ENCODE measurements at regions not wholly inside any gene's neighbourhood (a gene's known extent, or its start where the extent isn't known, plus 50 kb on each side); places are given as distances from the start of the nearest gene placed in this dataset.

- no peaks in the 10 kb centered on the region for H3K9me2 ChIP-seq (replicated peaks; ENCODE audit: insufficient read depth, low read length)
- H2AFZ ChIP-seq (ENCODE audit: low read depth, low read length, severe bottlenecking), result no peak overlapping the region
- TF ChIP-seq CTCF (IDR thresholded peaks at IDR 0.05; ENCODE audit: insufficient read depth, low read length, poor library complexity, severe bottlenecking), result no peak
- TF ChIP-seq EZH2phosphoT487 (conservative IDR thresholded peaks at IDR 0.05; ENCODE audit: low read length), result no peak
Observed at GRCh38 chr7:19442016-19442785, 266.6 kb downstream of the POLR1F start.

GRCh38 chr7:19439517-19439916, 269.3 kb downstream of the POLR1F start:
- Histone ChIP-seq H3F3A (ENCODE audit: insufficient read depth) (no peaks in the 10 kb centered on the region), H3K27ac (ENCODE audit: low read depth, low read length) (no peak overlapping the region), H3K9me3 (ENCODE audit: insufficient read depth, low read length) (no peaks in the 10 kb centered on the region), H4K20me1 (ENCODE audit: low read depth, low read length) (no peaks in the 10 kb centered on the region; the same call in 1 of the 2 replicates), H3K4me2 (ENCODE audit: low read depth, low read length, poor library complexity, severe bottlenecking) (no peak overlapping the region), H3K79me2 (ENCODE audit: insufficient read depth, low read length) (no peaks in the 10 kb centered on the region), H3K4me3 (ENCODE audit: insufficient read depth, low read length, poor library complexity, severe bottlenecking) (no peak overlapping the region), H3K27me3 (ENCODE audit: low read length) (no peaks in the 10 kb centered on the region), H3K9me2 (replicated peaks; ENCODE audit: insufficient read depth, low read length) (no peaks in the 10 kb centered on the region), H2AFZ (ENCODE audit: low read depth, low read length, severe bottlenecking) (no peak overlapping the region), H3K9ac (ENCODE audit: low read length) (no peak overlapping the region), H3K36me3 (ENCODE audit: low read length) (no peaks in the 10 kb centered on the region)
- TF ChIP-seq EZH2phosphoT487 (conservative IDR thresholded peaks at IDR 0.05; ENCODE audit: low read length) (no peak), CTCF (IDR thresholded peaks at IDR 0.05; ENCODE audit: insufficient read depth, low read length, poor library complexity, severe bottlenecking) (no peak)

More at GRCh38 chr7:19442016-19442785, 266.6 kb downstream of the POLR1F start:
- Histone ChIP-seq H3K36me3 (ENCODE audit: low read length) (no peaks in the 10 kb centered on the region), H4K20me1 (ENCODE audit: low read depth, low read length) (no peaks in the 10 kb centered on the region), H3K4me2 (ENCODE audit: low read depth, low read length, poor library complexity, severe bottlenecking) (no peak overlapping the region), H3K9ac (ENCODE audit: low read length) (no peak overlapping the region), H3K79me2 (ENCODE audit: insufficient read depth, low read length) (no peaks in the 10 kb centered on the region), H3K4me3 (ENCODE audit: insufficient read depth, low read length, poor library complexity, severe bottlenecking) (no peak overlapping the region), H3K9me3 (ENCODE audit: insufficient read depth, low read length) (no peaks in the 10 kb centered on the region), H3K27ac (ENCODE audit: low read depth, low read length) (no peak overlapping the region), H3F3A (ENCODE audit: insufficient read depth) (no peaks in the 10 kb centered on the region), H3K27me3 (ENCODE audit: low read length) (no peaks in the 10 kb centered on the region)

- Histone ChIP-seq H3K9me3 (ENCODE audit: insufficient read depth, low read length) (no peaks in the 10 kb centered on the region), H4K20me1 (ENCODE audit: low read depth, low read length) (no peaks in the 10 kb centered on the region; the same call in 1 of the 2 replicates), H3K79me2 (ENCODE audit: insufficient read depth, low read length) (no peaks in the 10 kb centered on the region), H3F3A (ENCODE audit: insufficient read depth) (no peaks in the 10 kb centered on the region), H3K36me3 (ENCODE audit: low read length) (no peaks in the 10 kb centered on the region), H3K4me3 (ENCODE audit: insufficient read depth, low read length, poor library complexity, severe bottlenecking) (no peak overlapping the region), H2AFZ (ENCODE audit: low read depth, low read length, severe bottlenecking) (no peak overlapping the region), H3K9me2 (replicated peaks; ENCODE audit: insufficient read depth, low read length) (no peaks in the 10 kb centered on the region), H3K27ac (ENCODE audit: low read depth, low read length) (no peak overlapping the region), H3K27me3 (ENCODE audit: low read length) (no peaks in the 10 kb centered on the region), H3K4me2 (ENCODE audit: low read depth, low read length, poor library complexity, severe bottlenecking) (no peak overlapping the region), H3K9ac (ENCODE audit: low read length) (no peak overlapping the region)
- no peak for TF ChIP-seq CTCF (IDR thresholded peaks at IDR 0.05; ENCODE audit: insufficient read depth, low read length, poor library complexity, severe bottlenecking)
Observed at GRCh38 chr7:19437446-19437845, 271.4 kb downstream of the POLR1F start.
